ENCODE measurements at regions not wholly inside any gene's neighbourhood (a gene's known extent, or its start where the extent isn't known, plus 50 kb on each side); places are given as distances from the start of the nearest gene placed in this dataset.

- TF ChIP-seq YY1 (IDR thresholded peaks at IDR 0.05; ENCODE audit: low read depth): no peak
- no peak for TF ChIP-seq EGR1 (IDR thresholded peaks at IDR 0.05)
- no peak for TF ChIP-seq ZBTB7A (IDR thresholded peaks at IDR 0.05; ENCODE audit: low read depth)
- no peak for TF ChIP-seq TCF12 (IDR thresholded peaks at IDR 0.05; ENCODE audit: low read depth)
- no peak for TF ChIP-seq RAD21 (IDR thresholded peaks at IDR 0.05; ENCODE audit: low read depth)
- TF ChIP-seq REST (IDR thresholded peaks at IDR 0.05; ENCODE audit: low read depth): no peak
- no peak for TF ChIP-seq MAX (IDR thresholded peaks at IDR 0.05)
- no peak for TF ChIP-seq EP300 (IDR thresholded peaks at IDR 0.05; ENCODE audit: borderline replicate concordance)
- TF ChIP-seq USF1 (IDR thresholded peaks at IDR 0.05): no peak
These were observed 1094.7 kb upstream of the SLC39A10 start for GRCh38 chr2:194562329-194562728.
